Caco-2 (cell line): ENCODE measurements at regions not wholly inside any gene's neighbourhood (a gene's known extent, or its start where the extent isn't known, plus 50 kb on each side); places are given as distances from the start of the nearest gene placed in this dataset.

ENCODE experiments used
- BruUV-seq: library from RNA; stranded (reverse); fragments of 400-500 nt; replicated peaks from 2 replicates; lab custom pipeline; 2021; lab: Mats Ljungman, UMichigan
- CTCF ChIA-PET: fragments of 300-600 bp; sonication (Branson Sonifier 250); formaldehyde crosslinking; loops from one replicate; lab custom pipeline; 2022; ENCODE audit warnings: antibody characterized with exemption; lab: Charles Lee
- POLR2A ChIA-PET: fragments of 300-600 bp; sonication (Branson Sonifier 250); formaldehyde crosslinking; loops from one replicate; lab custom pipeline; 2022; ENCODE audit warnings: antibody characterized with exemption; lab: Charles Lee
- DNase-seq, 2 experiments: peaks; one replicate each; pipeline versions ENCODE4 v3.0.0 to v3.0.0-alpha.2; 2020 to 2022
- H3K27me3 ChIP-seq: replicated peaks from 2 replicates; pipeline ENCODE4 v1.6.0; 2011; ENCODE audit warnings: low read length; ENCODE audit not compliant: control insufficient read depth, insufficient read depth
- H3K36me3 ChIP-seq: 2 replicates; pipeline ENCODE4 v1.5.1; 2011; ENCODE audit warnings: low read length; ENCODE audit not compliant: control insufficient read depth, insufficient read depth
- H3K4me1 ChIP-seq: fragments of 250-450 bp; sonication (Bioruptor Pico); 2 replicates; pipeline ENCODE4 v1.5.1; 2020; ENCODE audit warnings: mild to moderate bottlenecking
- H3K4me3 ChIP-seq: 2 replicates; pipeline ENCODE4 v1.5.1; 2011; ENCODE audit warnings: low read depth, mild to moderate bottlenecking, control low read depth, low read length
- H3K9me3 ChIP-seq: fragments of 250-450 bp; sonication (Bioruptor Pico); 2 replicates; pipeline ENCODE4 v1.5.1; 2020; ENCODE audit warnings: mild to moderate bottlenecking, moderate library complexity
- H3K27ac Mint-ChIP-seq: one replicate; pipeline ENCODE4 v1.8.0; 2022; ENCODE audit warnings: mixed read lengths; ENCODE audit not compliant: unreplicated experiment
- H3K27me3 Mint-ChIP-seq: one replicate; pipeline ENCODE4 v1.8.0; 2022; ENCODE audit warnings: mixed read lengths; ENCODE audit not compliant: insufficient read depth, unreplicated experiment
- H3K36me3 Mint-ChIP-seq: one replicate; pipeline ENCODE4 v1.8.0; 2022; ENCODE audit warnings: mild to moderate bottlenecking, mixed read lengths; ENCODE audit not compliant: insufficient read depth, unreplicated experiment
- H3K4me1 Mint-ChIP-seq: one replicate; pipeline ENCODE4 v1.8.0; 2022; ENCODE audit warnings: low read depth, mixed read lengths; ENCODE audit not compliant: unreplicated experiment
- H3K4me3 Mint-ChIP-seq: one replicate; pipeline ENCODE4 v1.8.0; 2022; ENCODE audit warnings: mild to moderate bottlenecking, moderate library complexity, mixed read lengths; ENCODE audit not compliant: unreplicated experiment
- H3K9me3 Mint-ChIP-seq: one replicate; pipeline ENCODE4 v1.8.0; 2022; ENCODE audit warnings: mixed read lengths; ENCODE audit not compliant: unreplicated experiment
- CTCF ChIP-seq, 2 experiments: fragments of 200-600 bp in 1 of 2; IDR thresholded peaks; 1 replicate in 1 of 2; 2 replicates in 1 of 2; pipeline versions ENCODE4 v1.5.1 to v1.8.0; 2011 to 2022; ENCODE audit warnings: antibody characterized with exemption in 1 of 2, control low read depth in 1 of 2, inconsistent platforms in 1 of 2, low read depth in 1 of 2, low read length in 1 of 2, mild to moderate bottlenecking in 1 of 2, moderate library complexity in 1 of 2; ENCODE audit not compliant: insufficient read depth in 1 of 2, severe bottlenecking in 1 of 2, unreplicated experiment in 1 of 2
- intact Hi-C: fragments of 100-400 bp; cut with micrococcal nuclease; formaldehyde crosslinking; loops from one replicate; pipeline ENCODE4 v1.10.0; 2022; ENCODE audit not compliant: unreplicated experiment

- DNase-seq: no peak
- peaks cover 2% of the 10 kb centered on the region; the same call in 1 of the 2 replicates for H3K27me3 ChIP-seq
- no TSS peak for BruUV-seq
- no peak overlapping the region for H3K4me3 ChIP-seq
- Mint-ChIP-seq H3K9me3 (no peaks in the 10 kb centered on the region), H3K4me3 (no peak overlapping the region), H3K36me3 (peaks cover 15% of the 10 kb centered on the region), H3K27ac (no peak overlapping the region), H3K4me1 (no peaks in the 10 kb centered on the region), H3K27me3 (peaks cover 25% of the 10 kb centered on the region)
- no peaks in the 10 kb centered on the region for H3K4me1 ChIP-seq
- H3K36me3 ChIP-seq: no peaks in the 10 kb centered on the region
- ChIA-PET POLR2A (no interaction called here), CTCF (no interaction called here)
- intact Hi-C loops: no loop called here
- TF ChIP-seq CTCF (IDR thresholded peaks at IDR 0.05; ENCODE audit: insufficient read depth in 1 of 2, low read depth in 1 of 2, low read length in 1 of 2, severe bottlenecking in 1 of 2, unreplicated experiment in 1 of 2): no peak
- no peaks in the 10 kb centered on the region for H3K9me3 ChIP-seq
Observed at GRCh38 chr7:25864511-25864910, 287.5 kb upstream of the NFE2L3 start.

- Mint-ChIP-seq H3K4me3 (no peak overlapping the region), H3K9me3 (no peaks in the 10 kb centered on the region), H3K27ac (no peak overlapping the region), H3K36me3 (peaks cover 9% of the 10 kb centered on the region), H3K4me1 (no peaks in the 10 kb centered on the region), H3K27me3 (peaks cover 28% of the 10 kb centered on the region)
- ChIA-PET CTCF (no interaction called here), POLR2A (no interaction called here)
- peaks cover 2% of the 10 kb centered on the region; the same call in 1 of the 2 replicates for H3K27me3 ChIP-seq
- no peak for TF ChIP-seq CTCF (IDR thresholded peaks at IDR 0.05; ENCODE audit: insufficient read depth in 1 of 2, low read depth in 1 of 2, low read length in 1 of 2, severe bottlenecking in 1 of 2, unreplicated experiment in 1 of 2)
- intact Hi-C loops: no loop called here
- H3K4me1 ChIP-seq: no peaks in the 10 kb centered on the region
- BruUV-seq: no TSS peak
- no peaks in the 10 kb centered on the region for H3K36me3 ChIP-seq
- no peak for DNase-seq
- H3K4me3 ChIP-seq: no peak overlapping the region
- no peaks in the 10 kb centered on the region for H3K9me3 ChIP-seq
Observed at GRCh38 chr7:25864943-25865751, 286.9 kb upstream of the NFE2L3 start.

- BruUV-seq: no TSS peak
- TF ChIP-seq CTCF (IDR thresholded peaks at IDR 0.05; ENCODE audit: insufficient read depth in 1 of 2, low read depth in 1 of 2, low read length in 1 of 2, severe bottlenecking in 1 of 2, unreplicated experiment in 1 of 2): no peak
- intact Hi-C loops: no loop called here
- Mint-ChIP-seq H3K4me1 (no peaks in the 10 kb centered on the region), H3K36me3 (no peaks in the 10 kb centered on the region), H3K27ac (no peak overlapping the region), H3K4me3 (no peak overlapping the region), H3K9me3 (no peaks in the 10 kb centered on the region), H3K27me3 (peaks cover 36% of the 10 kb centered on the region)
- Histone ChIP-seq H3K36me3 (no peaks in the 10 kb centered on the region), H3K9me3 (no peaks in the 10 kb centered on the region), H3K4me1 (no peaks in the 10 kb centered on the region), H3K27me3 (peaks cover 2% of the 10 kb centered on the region; the same call in 1 of the 2 replicates), H3K4me3 (no peak overlapping the region)
- ChIA-PET POLR2A (no interaction called here), CTCF (no interaction called here)
- DNase-seq: no peak
Observed at GRCh38 chr7:25868509-25868908, 283.5 kb upstream of the NFE2L3 start.
